GM18526 (cell line): ENCODE measurements at regions not wholly inside any gene's neighbourhood (a gene's known extent, or its start where the extent isn't known, plus 50 kb on each side); places are given as distances from the start of the nearest gene placed in this dataset.

Source experiments
- POLR2A ChIP-seq: IDR thresholded peaks from 3 replicates; pipeline ENCODE4 v1.6.1; 2011; ENCODE audit not compliant: insufficient read length; ENCODE audit errors: extremely low read depth

- no peak for TF ChIP-seq POLR2A
Measured at GRCh38 chr6:28742668-28743270, 181.0 kb downstream of the TRIM27 start.

GRCh38 chr6:28743271-28743789, 180.5 kb downstream of the TRIM27 start:
- no peak for TF ChIP-seq POLR2A

GRCh38 chr6:28747083-28747630, 176.6 kb downstream of the TRIM27 start:
- TF ChIP-seq POLR2A = no peak

GRCh38 chr6:28747631-28748157, 176.1 kb downstream of the TRIM27 start:
- TF ChIP-seq POLR2A = no peak

- TF ChIP-seq POLR2A = no peak
Measured at GRCh38 chr6:28748192-28748591, 175.6 kb downstream of the TRIM27 start.

- no peak for TF ChIP-seq POLR2A
Measured at GRCh38 chr6:28750926-28751458, 172.8 kb downstream of the TRIM27 start.

GRCh38 chr6:28751514-28751913, 172.3 kb downstream of the TRIM27 start:
- no peak for TF ChIP-seq POLR2A

GRCh38 chr6:28751963-28752350, 171.8 kb downstream of the TRIM27 start:
- TF ChIP-seq POLR2A = no peak

GRCh38 chr6:28757429-28758045, 166.2 kb downstream of the TRIM27 start:
- TF ChIP-seq POLR2A = no peak

- no peak for TF ChIP-seq POLR2A
Measured at GRCh38 chr6:28758046-28758817, 165.6 kb downstream of the TRIM27 start.

GRCh38 chr6:28758818-28759235, 165.0 kb downstream of the TRIM27 start:
- TF ChIP-seq POLR2A = no peak

GRCh38 chr6:28764014-28764723, 159.6 kb downstream of the TRIM27 start:
- TF ChIP-seq POLR2A = no peak

GRCh38 chr6:28764761-28765282, 159.0 kb downstream of the TRIM27 start:
- TF ChIP-seq POLR2A = no peak

GRCh38 chr6:28765978-28766351, 157.8 kb downstream of the TRIM27 start:
- TF ChIP-seq POLR2A = no peak
